G401 (cell line): ENCODE measurements at regions not wholly inside any gene's neighbourhood (a gene's known extent, or its start where the extent isn't known, plus 50 kb on each side); places are given as distances from the start of the nearest gene placed in this dataset.

Experiments
- DNase-seq: peaks from one replicate; pipeline ENCODE4 v3.0.0-alpha.2; 2015; ENCODE audit warnings: low spot score
- in situ Hi-C: cut with HindIII; loops from 2 replicates; pipeline ENCODE4 v1.10.0; 2016; ENCODE audit warnings: low sequenced_read_pairs, mixed read lengths

- in situ Hi-C loops, result no loop called here
- DNase-seq, result no peak
Measured at GRCh38 chr3:23663246-23663645, 142.5 kb upstream of the UBE2E1 start.

GRCh38 chr3:23663661-23664186, 142.0 kb upstream of the UBE2E1 start:
- in situ Hi-C loops, result no loop called here

DNA sequence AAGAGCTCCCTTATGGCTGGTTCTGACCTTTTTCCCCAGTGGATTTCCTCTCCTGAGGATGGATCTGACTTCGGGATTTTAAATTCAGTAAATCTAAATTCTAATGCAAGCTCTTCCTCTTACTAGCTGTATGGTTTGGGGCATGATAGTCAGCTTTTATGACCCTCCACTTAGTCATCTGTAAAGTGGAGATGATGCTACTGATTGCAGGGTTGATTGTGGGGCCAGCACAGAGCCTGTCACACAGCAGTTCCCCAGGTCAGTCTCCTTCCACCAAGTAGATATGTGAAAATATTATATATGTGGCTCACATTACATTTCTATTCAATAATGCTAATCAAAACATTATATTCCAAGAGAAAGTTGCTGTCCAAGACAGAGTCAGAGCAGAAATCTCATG, 141.3 kb upstream of the UBE2E1 start:
- no peak for DNase-seq
- in situ Hi-C loops, result no loop called here

More at GRCh38 chr3:23663661-23664186, 142.0 kb upstream of the UBE2E1 start:
- peak; percentile 50 for DNase-seq

- in situ Hi-C loops, result no loop called here
- DNase-seq, result no peak
Measured at GRCh38 chr3:23665741-23666140, 140.0 kb upstream of the UBE2E1 start.

GRCh38 chr3:23666818-23667217, 138.9 kb upstream of the UBE2E1 start:
- no peak for DNase-seq
- in situ Hi-C loops, result no loop called here

GRCh38 chr3:23667536-23668429, 138.0 kb upstream of the UBE2E1 start:
- no peak for DNase-seq
- in situ Hi-C loops, result no loop called here

GRCh38 chr3:23668430-23668904, 137.3 kb upstream of the UBE2E1 start:
- in situ Hi-C loops, result no loop called here
- DNase-seq, result no peak

DNA sequence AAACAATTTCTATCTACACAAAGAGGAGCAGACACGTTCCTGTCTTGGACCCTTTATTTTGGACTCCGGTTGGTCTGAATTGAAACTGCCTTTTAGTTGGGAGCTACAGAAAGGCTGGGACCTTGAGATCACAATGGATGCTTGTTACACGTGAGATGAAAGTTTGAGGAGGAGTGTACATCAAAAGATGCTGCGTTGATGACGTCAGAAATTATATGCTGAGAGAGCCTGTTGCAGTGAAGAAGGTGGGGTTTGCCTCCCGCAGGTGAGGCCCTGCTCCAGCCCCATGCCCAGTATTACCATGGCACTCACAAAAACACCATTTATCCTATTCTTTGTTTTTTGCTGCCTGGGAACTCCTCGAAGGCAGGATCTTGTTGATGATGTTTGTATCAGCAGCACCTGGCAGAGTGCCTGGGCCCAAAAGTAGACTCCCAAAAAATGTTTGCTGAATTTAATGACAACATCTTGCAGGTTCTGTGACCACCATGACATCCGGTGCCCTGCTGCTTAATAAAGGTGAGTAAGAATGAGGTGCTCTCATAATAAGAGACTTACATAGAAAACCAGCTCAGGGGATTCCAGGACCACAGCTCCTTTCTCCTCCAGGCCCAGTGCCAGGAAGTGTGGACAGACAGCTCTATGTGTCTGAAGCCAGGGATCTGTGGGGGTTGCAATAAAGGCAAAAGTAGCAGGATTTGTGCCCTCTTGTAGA, 136.1 kb upstream of the UBE2E1 start:
- in situ Hi-C loops, result no loop called here
- no peak for DNase-seq

DNA sequence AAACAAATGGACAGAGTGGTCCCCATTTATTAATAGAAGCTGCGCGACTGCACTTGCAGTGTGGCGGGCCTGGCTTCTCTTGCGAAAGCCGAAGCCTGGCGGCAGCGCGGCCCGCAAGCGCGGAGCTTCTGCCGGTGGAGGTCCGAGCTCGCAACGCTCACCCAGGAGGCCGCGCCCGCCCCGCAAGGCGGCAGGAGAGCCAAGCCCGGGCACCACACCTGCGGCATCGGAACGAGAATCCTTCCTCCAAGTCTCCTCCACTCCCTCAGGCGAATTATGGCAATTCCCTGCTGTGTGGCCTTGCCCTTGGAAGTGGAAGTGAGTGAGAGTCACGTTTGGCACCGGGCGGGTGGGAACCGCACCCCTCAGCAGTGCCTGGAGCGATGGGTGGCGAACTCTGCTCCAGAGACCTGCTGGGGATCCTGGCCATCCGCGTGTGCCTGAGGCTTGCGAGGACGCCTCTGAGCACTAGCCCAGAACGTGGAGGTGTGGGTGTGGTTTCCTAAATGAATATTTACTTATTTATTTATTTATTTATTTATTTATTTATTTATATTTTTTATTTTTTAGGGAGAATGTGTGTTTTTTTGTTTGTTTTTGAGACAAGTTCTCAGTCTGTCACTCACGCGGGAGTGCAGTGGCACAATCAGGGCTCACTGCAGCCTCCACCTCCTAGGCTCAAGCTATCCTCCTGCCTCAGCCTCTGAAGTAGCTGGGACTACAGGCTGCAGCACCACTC, 133.7 kb upstream of the UBE2E1 start:
- DNase-seq, result peak; percentile 61
- in situ Hi-C loops, result no loop called here

DNA sequence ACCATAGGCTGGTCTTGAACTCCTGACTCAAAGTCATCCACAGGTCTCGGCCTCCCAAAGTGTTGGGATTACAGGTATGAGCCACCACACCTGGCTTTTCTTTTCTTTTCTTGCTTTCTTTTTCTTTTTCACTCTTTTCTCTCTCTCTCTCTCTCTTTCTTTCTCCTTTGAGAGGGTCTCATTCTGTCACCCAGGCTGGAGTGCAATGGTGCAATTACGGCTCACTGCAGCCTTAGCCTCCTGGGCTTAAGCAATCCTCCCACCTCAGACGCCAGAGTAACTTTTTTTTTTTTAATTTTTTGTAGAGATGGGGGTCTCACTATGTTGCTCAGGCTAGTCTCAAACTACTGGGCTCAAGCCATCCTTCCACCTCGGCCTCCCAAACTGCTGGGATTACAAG, 133.1 kb upstream of the UBE2E1 start:
- DNase-seq, result no peak
- in situ Hi-C loops, result no loop called here

- no peak for DNase-seq
- in situ Hi-C loops, result no loop called here
Measured at GRCh38 chr3:23675010-23675409, 130.7 kb upstream of the UBE2E1 start.

GRCh38 chr3:23676093-23676492, 129.7 kb upstream of the UBE2E1 start:
- DNase-seq, result no peak
- in situ Hi-C loops, result no loop called here

- in situ Hi-C loops, result no loop called here
- no peak for DNase-seq
Measured at GRCh38 chr3:23682646-23683045, 123.1 kb upstream of the UBE2E1 start.

- DNase-seq, result peak; percentile 84
Measured at GRCh38 chr3:23685541-23686258, 120.1 kb upstream of the UBE2E1 start.

DNA sequence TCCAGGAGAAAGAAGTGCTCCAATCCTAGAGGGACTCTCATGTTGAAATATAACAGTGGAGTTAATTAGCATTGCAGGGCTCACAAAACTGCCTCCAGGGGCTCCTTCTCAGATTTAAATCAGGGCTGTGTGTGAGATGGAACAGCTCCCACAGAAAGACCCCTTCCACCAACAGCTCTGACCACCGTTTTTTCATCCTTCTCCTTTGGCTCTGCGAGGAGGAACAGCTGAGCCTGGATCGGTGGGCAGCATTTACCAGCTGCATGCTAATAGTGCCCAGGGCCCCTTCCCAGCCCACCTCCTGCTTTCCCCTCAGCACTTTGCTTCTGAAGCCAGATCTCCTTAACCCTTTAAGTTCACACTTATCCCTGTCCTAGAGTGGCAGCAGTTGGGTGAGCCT, 119.2 kb upstream of the UBE2E1 start:
- no peak for DNase-seq

More at GRCh38 chr3:23685541-23686258, 120.1 kb upstream of the UBE2E1 start:
- in situ Hi-C loops, result no loop called here

DNA sequence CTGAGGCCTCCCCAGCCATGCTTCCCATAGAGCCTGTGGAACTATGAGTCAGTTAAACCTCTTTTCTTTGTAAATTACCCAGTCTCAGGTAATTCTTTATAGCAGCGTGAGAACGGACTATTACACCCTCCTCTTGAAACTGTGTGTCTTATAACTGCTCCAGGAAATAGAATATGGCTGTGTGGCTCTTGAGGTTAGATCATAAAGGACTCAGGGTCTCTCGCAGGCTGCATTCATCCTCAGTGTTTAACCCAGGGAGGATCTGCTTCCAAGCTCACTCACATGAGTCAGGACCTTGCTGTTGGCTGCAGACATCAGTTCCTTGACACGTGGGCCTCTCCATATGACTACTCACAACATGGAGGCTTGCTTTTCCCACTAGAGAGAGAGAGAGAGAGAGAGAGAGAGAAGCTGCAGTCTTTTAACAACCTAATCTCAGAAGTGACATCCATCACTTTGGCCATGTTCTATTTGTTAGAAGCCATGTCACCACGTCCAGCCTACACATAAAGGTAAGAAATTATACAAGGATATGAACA, 114.3 kb upstream of the UBE2E1 start:
- no peak for DNase-seq
- in situ Hi-C loops, result no loop called here

More for the DNA sequence above, 119.2 kb upstream of the UBE2E1 start:
- in situ Hi-C loops, result no loop called here

GRCh38 chr3:23696842-23697241, 108.9 kb upstream of the UBE2E1 start:
- DNase-seq, result no peak
- in situ Hi-C loops, result no loop called here

DNA sequence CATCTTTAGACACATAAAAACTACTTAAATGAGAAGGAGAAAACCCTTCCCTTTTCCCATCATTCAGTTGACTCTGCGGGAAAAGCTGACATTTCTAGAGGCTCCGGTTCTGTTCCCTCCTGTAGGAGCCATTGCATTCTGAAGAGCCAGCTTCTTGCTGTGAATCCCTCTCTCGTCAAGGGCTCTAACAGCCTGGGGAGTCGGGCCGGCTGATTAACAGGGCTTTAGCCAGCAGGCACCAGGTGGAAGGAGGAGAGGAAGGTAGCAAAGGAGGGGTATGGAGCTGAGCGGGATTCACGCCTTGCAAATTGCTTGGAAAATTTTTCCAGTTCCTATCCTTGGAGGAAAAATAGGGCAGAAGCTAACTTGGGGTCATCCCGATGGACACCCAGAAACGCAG, 108.3 kb upstream of the UBE2E1 start:
- peak; percentile 88 for DNase-seq
- in situ Hi-C loops, result no loop called here
